MM.1S (cell line): ENCODE measurements at regions not wholly inside any gene's neighbourhood (a gene's known extent, or its start where the extent isn't known, plus 50 kb on each side); places are given as distances from the start of the nearest gene placed in this dataset.

ENCODE experiments used
- DNase-seq: peaks from one replicate; pipeline ENCODE4 v3.0.0-alpha.2; 2015
- H2AFZ ChIP-seq: fragments of 300-600 bp; sonication (generic); 2 replicates; pipeline ENCODE4 v1.6.0; 2016; ENCODE audit warnings: antibody characterized with exemption, low read length
- H3F3A ChIP-seq: fragments of 300-600 bp; sonication (generic); 2 replicates; pipeline ENCODE4 v1.6.1; 2016; ENCODE audit warnings: mild to moderate bottlenecking, antibody characterized with exemption, low read length, moderate library complexity, mixed read lengths; ENCODE audit not compliant: insufficient read depth
- H3K27ac ChIP-seq: fragments of 300-600 bp; sonication (generic); 2 replicates; pipeline ENCODE4 v1.5.1; 2016; ENCODE audit warnings: mild to moderate bottlenecking, low read length
- H3K27me3 ChIP-seq: fragments of 300-600 bp; sonication (generic); replicated peaks from 2 replicates; pipeline ENCODE4 v1.6.0; 2016; ENCODE audit warnings: low read length; ENCODE audit not compliant: insufficient read depth
- H3K36me3 ChIP-seq: fragments of 300-600 bp; sonication (generic); replicated peaks from 2 replicates; pipeline ENCODE4 v1.6.1; 2016; ENCODE audit warnings: mild to moderate bottlenecking, low read length, mixed read lengths; ENCODE audit not compliant: insufficient read depth
- H3K4me1 ChIP-seq: fragments of 300-600 bp; sonication (generic); 2 replicates; pipeline ENCODE4 v1.6.1; 2016; ENCODE audit warnings: low read length, mixed read lengths
- H3K4me2 ChIP-seq: fragments of 300-600 bp; sonication (generic); 2 replicates; pipeline ENCODE4 v1.6.0; 2016; ENCODE audit warnings: low read depth, low read length
- H3K4me3 ChIP-seq: fragments of 300-600 bp; sonication (generic); 2 replicates; pipeline ENCODE4 v1.5.1; 2016; ENCODE audit warnings: low read length, mixed read lengths
- H3K79me2 ChIP-seq: fragments of 300-600 bp; sonication (generic); 2 replicates; pipeline ENCODE4 v1.6.1; 2016; ENCODE audit warnings: mixed run types, low read length, mixed read lengths
- H3K9ac ChIP-seq: fragments of 300-600 bp; sonication (generic); 2 replicates; pipeline ENCODE4 v1.6.1; 2016; ENCODE audit warnings: low read length, mixed read lengths
- H3K9me2 ChIP-seq: fragments of 300-600 bp; sonication (generic); replicated peaks from 2 replicates; pipeline ENCODE4 v1.6.1; 2016; ENCODE audit warnings: mild to moderate bottlenecking, low read length, mixed read lengths; ENCODE audit not compliant: insufficient read depth
- H3K9me3 ChIP-seq: fragments of 300-600 bp; sonication (generic); replicated peaks from 2 replicates; pipeline ENCODE4 v1.6.1; 2016; ENCODE audit warnings: mild to moderate bottlenecking, low read length, mixed read lengths; ENCODE audit not compliant: insufficient read depth
- H4K20me1 ChIP-seq: fragments of 300-600 bp; sonication (generic); 2 replicates; pipeline ENCODE4 v1.6.1; 2016; ENCODE audit warnings: mild to moderate bottlenecking, low read length, moderate library complexity, mixed read lengths; ENCODE audit not compliant: insufficient read depth
- CTCF ChIP-seq: fragments of 300-600 bp; sonication (generic); IDR thresholded peaks from 2 replicates; pipeline ENCODE4 v1.5.1; 2016; ENCODE audit warnings: antibody characterized with exemption, low read length, mixed read lengths
- EZH2 ChIP-seq: fragments of 300-600 bp; sonication (generic); optimal IDR thresholded peaks from 2 replicates; pipeline ENCODE3; 2017; ENCODE audit warnings: low read depth, mild to moderate bottlenecking, antibody characterized with exemption, low read length, mixed read lengths
- EZH2phosphoT487 ChIP-seq: fragments of 300-600 bp; sonication (generic); IDR thresholded peaks from 2 replicates; pipeline ENCODE4 v1.6.1; 2018; ENCODE audit warnings: antibody characterized with exemption, low read length

GRCh38 chr22:22394591-22394990 lies 114.0 kb downstream of the ZNF280B start:
- H3K4me1 ChIP-seq: peaks cover 6% of the 10 kb centered on the region
- 0 out of 2 replicates have a peak, but pooled peaks have one; percentile 16 for TF ChIP-seq CTCF
- no peak for TF ChIP-seq EZH2
- no peak for TF ChIP-seq EZH2phosphoT487
- peak; percentile 73 for DNase-seq
- no peaks in the 10 kb centered on the region for H3F3A ChIP-seq
- H3K9me2 ChIP-seq: no peaks in the 10 kb centered on the region
- H2AFZ ChIP-seq: no peak overlapping the region
- H3K9me3 ChIP-seq: no peaks in the 10 kb centered on the region
- H3K4me3 ChIP-seq: no peak overlapping the region
- H3K4me2 ChIP-seq: 0 out of 2 replicates have a peak overlapping the region, but pooled peaks have one; percentile 8
- H3K27ac ChIP-seq: peak overlapping the region; percentile 3; the same call in 1 of the 2 replicates
- no peaks in the 10 kb centered on the region for H4K20me1 ChIP-seq
- no peaks in the 10 kb centered on the region for H3K27me3 ChIP-seq
- H3K79me2 ChIP-seq: no peaks in the 10 kb centered on the region
- H3K9ac ChIP-seq: no peak overlapping the region
- H3K36me3 ChIP-seq: no peaks in the 10 kb centered on the region

- TF ChIP-seq CTCF (no peak), EZH2phosphoT487 (no peak), EZH2 (no peak)
- no peak for DNase-seq
- Histone ChIP-seq H3K4me1 (peaks cover 6% of the 10 kb centered on the region), H3K36me3 (no peaks in the 10 kb centered on the region), H4K20me1 (no peaks in the 10 kb centered on the region), H3K27me3 (no peaks in the 10 kb centered on the region), H3K79me2 (no peaks in the 10 kb centered on the region), H3F3A (no peaks in the 10 kb centered on the region), H3K4me3 (no peak overlapping the region), H3K27ac (peak overlapping the region; percentile 3; the same call in 1 of the 2 replicates), H3K4me2 (0 out of 2 replicates have a peak overlapping the region, but pooled peaks have one; percentile 8), H2AFZ (no peak overlapping the region), H3K9ac (no peak overlapping the region), H3K9me3 (no peaks in the 10 kb centered on the region), H3K9me2 (no peaks in the 10 kb centered on the region)
Measured at GRCh38 chr22:22395245-22395644, 113.3 kb downstream of the ZNF280B start.

GRCh38 chr22:22396741-22397291 lies 111.7 kb downstream of the ZNF280B start:
- H2AFZ ChIP-seq: no peak overlapping the region
- peaks cover 6% of the 10 kb centered on the region for H3K4me1 ChIP-seq
- no peak overlapping the region for H3K4me2 ChIP-seq
- H3K9ac ChIP-seq: no peak overlapping the region
- no peak overlapping the region for H3K27ac ChIP-seq
- H3K36me3 ChIP-seq: no peaks in the 10 kb centered on the region
- no peaks in the 10 kb centered on the region for H3K9me3 ChIP-seq
- no peaks in the 10 kb centered on the region for H3K79me2 ChIP-seq
- H3K27me3 ChIP-seq: no peaks in the 10 kb centered on the region
- no peaks in the 10 kb centered on the region for H4K20me1 ChIP-seq
- no peaks in the 10 kb centered on the region for H3K9me2 ChIP-seq
- TF ChIP-seq EZH2 (no peak), EZH2phosphoT487 (no peak), CTCF (no peak)
- DNase-seq: no peak
- no peaks in the 10 kb centered on the region for H3F3A ChIP-seq
- no peak overlapping the region for H3K4me3 ChIP-seq
